Right lobe of liver (tissue), 6 donors: ENCODE measurements at regions not wholly inside any gene's neighbourhood (a gene's known extent, or its start where the extent isn't known, plus 50 kb on each side); places are given as distances from the start of the nearest gene placed in this dataset.

Experiments used
- ATAC-seq, 4 donors: fragments of 200-7000 bp; cut with Tn5 transposase; one replicate each; pipeline ENCODE4 v1.9.1; 2020; ENCODE audit warnings: mild to moderate bottlenecking in 4 of 4, moderate library complexity in 4 of 4
- DNase-seq, 3 donors: peaks; one replicate each; pipeline ENCODE4 v3.0.0-alpha.2; 2020
- H3K27ac ChIP-seq, 3 donors: fragments of 200-600 bp; one replicate each; pipeline ENCODE4 v1.8.0; 2022
- H3K27me3 ChIP-seq, 2 donors: fragments of 200-600 bp; one replicate each; pipeline ENCODE4 v1.8.0; 2022
- H3K36me3 ChIP-seq, 4 donors: fragments of 200-600 bp; sonication (generic) in 1 of 4; one replicate each; pipeline versions ENCODE4 v1.5.1 to v1.8.0; 2017 to 2022; ENCODE audit warnings: control low read depth in 1 of 4
- H3K4me1 ChIP-seq, 4 donors: fragments of 200-600 bp; sonication (generic) in 1 of 4; one replicate each; pipeline versions ENCODE4 v1.5.1 to v1.8.0; 2017 to 2022; ENCODE audit warnings: control low read depth in 1 of 4
- H3K4me3 ChIP-seq, 3 donors: fragments of 200-600 bp; one replicate each; pipeline ENCODE4 v1.8.0; 2022
- H3K9me3 ChIP-seq, 4 donors: fragments of 200-600 bp; sonication (generic) in 1 of 4; one replicate each; pipeline versions ENCODE4 v1.5.1 to v1.8.0; 2017 to 2022; ENCODE audit warnings: control low read depth in 1 of 4
- CTCF ChIP-seq, 4 donors: fragments of 200-600 bp in 3 of 4; fragments of 450-650 bp in 1 of 4; IDR thresholded peaks; one replicate each; pipeline versions ENCODE4 v1.5.1 to v1.8.0; 2016 to 2022; ENCODE audit warnings: antibody characterized with exemption in 4 of 4, mild to moderate bottlenecking in 2 of 4
- POLR2A ChIP-seq: fragments of 450-650 bp; IDR thresholded peaks from one replicate; pipeline ENCODE4 v1.6.1; 2017; ENCODE audit warnings: antibody characterized with exemption, mild to moderate bottlenecking
- WGBS: methylation state at CpG from one replicate; pipeline ENCODE4 v1.1.6; 2018; ENCODE audit warnings: low coverage, low lambda C conversion rate; ENCODE audit not compliant: insufficient coverage; ENCODE audit errors: missing lambda C conversion rate; 5-methylcytosine and 5-hydroxymethylcytosine counted together
- intact Hi-C, 2 donors: fragments of 100-400 bp; cut with DNase I; formaldehyde crosslinking; loops; one replicate each; pipeline versions ENCODE4 v1.11.2 to v1.14.1; 2022
- donor health status: DM: no; HTN: yes; CAD: no.
- donor health status: DM: no; HTN: no; CAD: no.
- donor health status: DM: no; HTN: no; CAD: no.
- donor health status: DM: no; HTN: yes; CAD: no.
- donor health status: DM: no; HTN: yes; CAD: no.

DNA sequence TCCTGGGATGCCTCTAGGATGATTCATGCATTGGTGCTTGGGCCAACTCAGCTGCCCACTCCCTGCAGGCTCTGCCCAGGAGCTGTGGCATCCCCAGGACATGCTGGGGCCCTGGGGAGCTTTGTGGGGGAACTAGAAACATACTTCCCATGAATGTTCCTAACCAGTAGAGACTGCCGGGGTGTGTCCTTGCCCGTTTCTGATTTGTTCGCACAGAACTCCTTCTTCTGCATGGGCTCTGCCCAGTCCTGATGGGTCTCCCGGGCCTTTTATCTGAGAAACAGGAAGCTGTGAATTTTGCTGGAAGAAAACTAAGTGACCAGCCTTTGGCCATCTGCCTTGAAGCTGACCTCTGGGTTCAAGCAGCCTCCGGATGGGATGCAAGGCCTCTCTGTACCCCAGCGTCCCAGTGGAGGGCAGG, 71.6 kb upstream of the RNU6ATAC start:
- WGBS = no CpG with 5 or more reads among the region's 6 CpGs
- H3K36me3 ChIP-seq = no peaks in the 10 kb centered on the region

GRCh38 chr9:134236935-134237629, 72.7 kb upstream of the RNU6ATAC start:
- Histone ChIP-seq H3K27me3 (no peaks in the 10 kb centered on the region), H3K36me3 (no peaks in the 10 kb centered on the region), H3K4me3 (no peak overlapping the region), H3K27ac (no peak overlapping the region), H3K4me1 (peaks cover 0 to 19% (median 9%) of the 10 kb centered on the region in 4 donors), H3K9me3 (no peaks in the 10 kb centered on the region)
- ATAC-seq = no peak
- intact Hi-C loops = no loop called here
- no peak for DNase-seq
- TF ChIP-seq POLR2A = no peak
- 70% methylated on average over 2 of the region's 13 CpGs for WGBS

More for the DNA sequence above, 71.6 kb upstream of the RNU6ATAC start:
- peaks cover 0 to 30% (median 17%) of the 10 kb centered on the region in 4 donors for H3K4me1 ChIP-seq
- H3K27ac ChIP-seq = no peak overlapping the region
- peak in 1 of 4 donors; percentile 2 for ATAC-seq
- intact Hi-C loops = no loop called here
- H3K9me3 ChIP-seq = no peaks in the 10 kb centered on the region
- TF ChIP-seq POLR2A = no peak
- no peak for TF ChIP-seq CTCF (IDR thresholded peaks at IDR 0.05)
- no peaks in the 10 kb centered on the region for H3K27me3 ChIP-seq
- H3K4me3 ChIP-seq = no peak overlapping the region
- DNase-seq = no peak

DNA sequence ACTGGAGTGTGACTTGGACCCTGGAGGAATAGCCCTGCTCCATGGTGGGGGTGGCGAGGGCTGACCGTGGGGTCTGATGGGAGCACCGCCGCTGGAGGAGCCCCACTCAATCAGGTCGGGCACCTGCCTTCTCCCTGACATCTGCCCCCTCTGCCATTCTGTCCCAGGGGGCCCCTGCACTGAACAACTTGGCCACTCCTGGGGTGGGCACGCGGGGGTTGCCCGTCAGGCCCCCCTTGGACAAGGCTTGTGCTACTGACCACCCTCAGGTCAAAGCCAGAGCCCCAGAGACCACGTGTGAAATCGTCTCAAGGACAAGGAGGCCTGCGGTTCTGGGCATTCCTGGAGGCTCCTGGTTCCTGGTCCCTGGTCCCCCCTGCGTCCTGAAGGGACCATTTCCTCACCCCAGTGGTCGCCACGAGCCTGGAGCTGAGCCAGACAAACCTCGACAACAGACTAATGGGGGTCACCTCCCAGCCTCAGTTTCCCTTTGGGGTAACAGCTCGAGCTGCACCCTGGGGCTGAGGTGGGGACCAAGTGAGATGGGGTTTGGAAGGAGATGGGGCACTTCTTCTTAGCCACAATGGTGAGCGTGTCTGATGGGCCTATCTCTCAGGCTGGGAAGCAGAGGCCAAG, 73.4 kb upstream of the RNU6ATAC start:
- H3K27ac ChIP-seq = no peak overlapping the region
- no peaks in the 10 kb centered on the region for H3K27me3 ChIP-seq
- DNase-seq (no peak), ATAC-seq (no peak)
- intact Hi-C loops = no loop called here
- H3K9me3 ChIP-seq = no peaks in the 10 kb centered on the region
- no peak overlapping the region for H3K4me3 ChIP-seq
- H3K4me1 ChIP-seq = peaks cover 0 to 12% (median 6%) of the 10 kb centered on the region in 4 donors
- TF ChIP-seq POLR2A (no peak), CTCF (IDR thresholded peaks at IDR 0.05) (no peak)
- 90% methylated on average over 4 of the region's 17 CpGs for WGBS
- no peaks in the 10 kb centered on the region for H3K36me3 ChIP-seq

DNA sequence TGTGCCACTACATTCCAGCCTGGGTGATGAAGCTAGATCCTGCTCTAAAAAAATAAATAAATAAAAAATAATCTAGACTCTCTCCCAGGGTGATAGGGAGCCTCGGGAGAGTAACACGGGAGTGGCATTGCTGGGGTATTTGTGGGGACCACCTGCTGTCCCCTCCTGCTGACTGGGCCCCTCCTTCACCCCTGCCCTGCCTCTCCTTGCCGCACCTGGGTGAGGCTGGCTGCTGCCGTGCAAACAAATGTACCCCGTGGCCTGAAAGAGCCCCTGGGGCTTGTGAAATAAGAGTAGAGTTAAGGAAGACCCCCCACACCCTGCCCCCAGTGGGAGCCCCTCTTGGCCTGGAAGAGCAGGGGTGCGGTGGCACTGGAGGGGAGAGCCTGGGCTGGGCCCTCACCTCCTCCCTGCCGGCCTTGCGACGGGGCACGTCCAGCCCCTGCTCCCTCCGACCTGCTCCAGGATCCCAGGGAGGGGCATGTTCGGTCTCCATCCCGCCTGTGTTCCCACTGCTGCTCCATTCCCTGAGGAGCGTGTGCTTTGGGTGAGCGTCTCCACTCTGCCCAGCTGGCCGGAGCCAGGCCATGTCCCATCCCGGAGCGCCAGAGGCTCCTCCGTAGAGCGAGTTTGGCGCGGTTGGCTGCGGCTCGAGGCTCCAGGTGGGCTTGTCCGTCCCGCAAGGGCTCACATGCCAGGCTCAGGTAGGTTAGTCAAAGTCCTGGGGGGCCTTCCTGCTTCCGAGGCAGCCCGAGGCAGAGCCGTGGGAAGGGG, 75.0 kb upstream of the RNU6ATAC start:
- ATAC-seq (no peak), DNase-seq (no peak)
- H3K4me1 ChIP-seq = peaks cover 0 to 8% (median 4%) of the 10 kb centered on the region in 4 donors
- no peaks in the 10 kb centered on the region for H3K9me3 ChIP-seq
- H3K27ac ChIP-seq = no peak overlapping the region
- H3K36me3 ChIP-seq = no peaks in the 10 kb centered on the region
- H3K27me3 ChIP-seq = no peaks in the 10 kb centered on the region
- WGBS = 20% methylated on average over 1 of the region's 29 CpGs
- TF ChIP-seq POLR2A (no peak), CTCF (IDR thresholded peaks at IDR 0.05) (no peak)
- intact Hi-C loops = no loop called here
- no peak overlapping the region for H3K4me3 ChIP-seq

DNA sequence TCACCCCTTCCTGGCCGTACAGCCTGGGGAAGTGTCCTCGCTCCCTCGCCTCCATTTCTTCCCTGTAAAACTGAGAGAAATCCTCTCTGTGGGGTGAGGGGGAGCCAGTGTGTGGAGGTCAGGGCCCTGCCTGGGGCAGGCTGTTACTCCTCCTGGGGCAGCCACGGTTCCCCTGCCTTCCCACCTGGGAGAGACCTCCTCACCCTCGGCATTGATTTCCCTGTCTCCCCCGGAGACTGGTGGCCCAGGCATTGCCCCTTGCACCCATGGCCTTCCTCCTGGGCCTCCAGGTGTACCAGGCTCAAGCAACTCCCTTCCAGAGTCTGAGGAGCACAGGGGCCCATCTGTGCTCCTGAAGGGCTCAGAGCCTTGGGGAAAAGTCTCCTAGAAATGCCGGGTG, 75.6 kb upstream of the RNU6ATAC start:
- ATAC-seq (no peak), DNase-seq (no peak)
- Histone ChIP-seq H3K36me3 (no peaks in the 10 kb centered on the region), H3K27ac (no peak overlapping the region), H3K9me3 (no peaks in the 10 kb centered on the region), H3K4me1 (peaks cover 0 to 13% (median 5%) of the 10 kb centered on the region in 4 donors), H3K27me3 (no peaks in the 10 kb centered on the region), H3K4me3 (no peak overlapping the region)
- no CpG with 5 or more reads among the region's 7 CpGs for WGBS
- intact Hi-C loops = no loop called here
- TF ChIP-seq POLR2A (no peak), CTCF (IDR thresholded peaks at IDR 0.05) (no peak)
